ENCODE measurements at regions not wholly inside any gene's neighbourhood (a gene's known extent, or its start where the extent isn't known, plus 50 kb on each side); places are given as distances from the start of the nearest gene placed in this dataset.

- no peak overlapping the region for H2AFZ ChIP-seq (ENCODE audit: low read length)
- no peak for DNase-seq (ENCODE audit: low read depth in 2 of 2)
- H3K9ac ChIP-seq (ENCODE audit: insufficient read depth, low read length), result no peak overlapping the region
- H3K4me2 ChIP-seq (ENCODE audit: extremely low read depth, insufficient read depth, low read length), result no peak overlapping the region
- H3K36me3 ChIP-seq (ENCODE audit: control insufficient read depth, insufficient read depth, low read length), result no peaks in the 10 kb centered on the region
- no peaks in the 10 kb centered on the region for H3K4me1 ChIP-seq (ENCODE audit: control insufficient read depth, extremely low read depth, insufficient read depth, low read length)
- no peaks in the 10 kb centered on the region for H3K27me3 ChIP-seq (ENCODE audit: control insufficient read depth, insufficient read depth, low read length)
- H3K9me3 ChIP-seq (ENCODE audit: control insufficient read depth, insufficient read depth, low read depth, low read length), result no peaks in the 10 kb centered on the region
- no peak overlapping the region for H3K4me3 ChIP-seq (replicated peaks in 1 of 4; ENCODE audit: control extremely low read depth in 1 of 4, insufficient read depth in 1 of 4, low read depth in 3 of 4, low read length in 4 of 4)
- H4K20me1 ChIP-seq (ENCODE audit: control insufficient read depth, extremely low read depth, insufficient read depth, low read length), result no peaks in the 10 kb centered on the region
- TF ChIP-seq EZH2 (IDR thresholded peaks at IDR 0.05; ENCODE audit: low read length, missing control alignments), result no peak
- no peak overlapping the region for H3K27ac ChIP-seq (ENCODE audit: insufficient read depth, low read length)
- H3K79me2 ChIP-seq (ENCODE audit: control insufficient read depth, insufficient read depth, low read length), result no peaks in the 10 kb centered on the region
Observed at GRCh38 chr13:55569514-55569913, 1571.2 kb upstream of the PRR20A start.

GRCh38 chr13:55570371-55570770 is 1570.3 kb upstream of the PRR20A start:
- no peak overlapping the region for H3K27ac ChIP-seq (ENCODE audit: insufficient read depth, low read length)
- H3K4me1 ChIP-seq (ENCODE audit: control insufficient read depth, extremely low read depth, insufficient read depth, low read length), result no peaks in the 10 kb centered on the region
- H3K27me3 ChIP-seq (ENCODE audit: control insufficient read depth, insufficient read depth, low read length), result no peaks in the 10 kb centered on the region
- TF ChIP-seq CTCF (conservative IDR thresholded peaks at IDR 0.05 in 1 of 2, IDR thresholded peaks at IDR 0.05 in 1 of 2; ENCODE audit: low read depth in 1 of 2, low read length in 2 of 2) (no peak), EZH2 (IDR thresholded peaks at IDR 0.05; ENCODE audit: low read length, missing control alignments) (no peak)
- no peaks in the 10 kb centered on the region for H3K79me2 ChIP-seq (ENCODE audit: control insufficient read depth, insufficient read depth, low read length)
- H2AFZ ChIP-seq (ENCODE audit: low read length), result no peak overlapping the region
- DNase-seq (ENCODE audit: low read depth in 2 of 2), result no peak
- no peaks in the 10 kb centered on the region for H3K9me3 ChIP-seq (ENCODE audit: control insufficient read depth, insufficient read depth, low read depth, low read length)
- H3K4me3 ChIP-seq (replicated peaks in 1 of 4; ENCODE audit: control extremely low read depth in 1 of 4, insufficient read depth in 1 of 4, low read depth in 3 of 4, low read length in 4 of 4), result no peak overlapping the region
- no peak overlapping the region for H3K4me2 ChIP-seq (ENCODE audit: extremely low read depth, insufficient read depth, low read length)
- no peaks in the 10 kb centered on the region for H4K20me1 ChIP-seq (ENCODE audit: control insufficient read depth, extremely low read depth, insufficient read depth, low read length)
- H3K9ac ChIP-seq (ENCODE audit: insufficient read depth, low read length), result no peak overlapping the region
- no peaks in the 10 kb centered on the region for H3K36me3 ChIP-seq (ENCODE audit: control insufficient read depth, insufficient read depth, low read length)

GRCh38 chr13:55571237-55571867 is 1569.4 kb upstream of the PRR20A start:
- Histone ChIP-seq H3K4me3 (replicated peaks in 1 of 4; ENCODE audit: control extremely low read depth in 1 of 4, insufficient read depth in 1 of 4, low read depth in 3 of 4, low read length in 4 of 4) (no peak overlapping the region), H3K9me3 (ENCODE audit: control insufficient read depth, insufficient read depth, low read depth, low read length) (no peaks in the 10 kb centered on the region), H3K4me1 (ENCODE audit: control insufficient read depth, extremely low read depth, insufficient read depth, low read length) (no peaks in the 10 kb centered on the region), H3K27ac (ENCODE audit: insufficient read depth, low read length) (no peak overlapping the region), H3K27me3 (ENCODE audit: control insufficient read depth, insufficient read depth, low read length) (no peaks in the 10 kb centered on the region), H3K4me2 (ENCODE audit: extremely low read depth, insufficient read depth, low read length) (no peak overlapping the region), H3K36me3 (ENCODE audit: control insufficient read depth, insufficient read depth, low read length) (no peaks in the 10 kb centered on the region), H3K79me2 (ENCODE audit: control insufficient read depth, insufficient read depth, low read length) (no peaks in the 10 kb centered on the region), H2AFZ (ENCODE audit: low read length) (no peak overlapping the region), H4K20me1 (ENCODE audit: control insufficient read depth, extremely low read depth, insufficient read depth, low read length) (no peaks in the 10 kb centered on the region), H3K9ac (ENCODE audit: insufficient read depth, low read length) (no peak overlapping the region)
- DNase-seq (ENCODE audit: low read depth in 2 of 2), result no peak
- no peak for TF ChIP-seq CTCF (conservative IDR thresholded peaks at IDR 0.05 in 1 of 2, IDR thresholded peaks at IDR 0.05 in 1 of 2; ENCODE audit: low read depth in 1 of 2, low read length in 2 of 2)
- TF ChIP-seq EZH2 (IDR thresholded peaks at IDR 0.05; ENCODE audit: low read length, missing control alignments), result no peak
